Neural crest cell (in vitro differentiated cells): ENCODE measurements at regions not wholly inside any gene's neighbourhood (a gene's known extent, or its start where the extent isn't known, plus 50 kb on each side); places are given as distances from the start of the nearest gene placed in this dataset.

Experiments used
- DNase-seq: peaks from one replicate; pipeline ENCODE4 v3.0.0; 2021; ENCODE audit warnings: low read depth, mixed read lengths, low spot score
- H3K27ac Mint-ChIP-seq: one replicate; pipeline ENCODE4 v1.8.0; 2021; ENCODE audit warnings: mild to moderate bottlenecking, mixed read lengths; ENCODE audit not compliant: unreplicated experiment
- H3K27me3 Mint-ChIP-seq: 2 replicates; pipeline ENCODE4 v1.8.0; 2021; ENCODE audit warnings: low read depth, mild to moderate bottlenecking, mixed read lengths
- H3K36me3 Mint-ChIP-seq: 2 replicates; pipeline ENCODE4 v1.8.0; 2021; ENCODE audit warnings: low read depth, mild to moderate bottlenecking, mixed read lengths
- H3K4me1 Mint-ChIP-seq: 2 replicates; pipeline ENCODE4 v1.8.0; 2021; ENCODE audit warnings: mixed read lengths
- H3K4me3 Mint-ChIP-seq: one replicate; pipeline ENCODE4 v1.8.0; 2021; ENCODE audit warnings: mild to moderate bottlenecking, mixed read lengths
- H3K9me3 Mint-ChIP-seq: 2 replicates; pipeline ENCODE4 v1.8.0; 2021; ENCODE audit warnings: mixed read lengths
- TF ChIP-seq, protein P1 (sequence below): fragments of 200-600 bp; sonication (generic); conservative IDR thresholded peaks from 2 replicates; pipeline ENCODE4 v1.5.0; 2021; ENCODE audit warnings: antibody characterized with exemption, mild to moderate bottlenecking

DNA sequence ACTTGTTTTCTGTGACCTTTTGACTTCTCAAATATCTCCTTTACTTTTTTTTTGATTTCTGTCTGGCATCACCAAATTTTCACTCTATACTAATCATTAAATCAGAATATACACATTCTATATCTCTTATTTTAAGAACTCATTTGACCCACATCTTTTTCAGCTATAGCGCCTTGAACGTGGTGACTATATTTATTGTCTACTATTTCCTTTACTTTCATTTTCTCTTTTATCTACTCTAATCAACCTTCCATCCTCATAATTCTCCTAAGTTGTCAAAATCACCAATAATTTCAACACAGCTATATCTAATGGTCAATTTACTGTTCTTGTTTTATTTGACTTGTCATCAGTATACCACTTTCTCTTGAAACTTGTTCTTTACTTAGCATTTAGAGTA is 119.0 kb upstream of the CBLB start:
- H3K4me3 Mint-ChIP-seq, result no peak overlapping the region
- H3K27me3 Mint-ChIP-seq, result no peaks in the 10 kb centered on the region
- H3K36me3 Mint-ChIP-seq, result peaks cover 2% of the 10 kb centered on the region
- TF ChIP-seq, protein P1, sequence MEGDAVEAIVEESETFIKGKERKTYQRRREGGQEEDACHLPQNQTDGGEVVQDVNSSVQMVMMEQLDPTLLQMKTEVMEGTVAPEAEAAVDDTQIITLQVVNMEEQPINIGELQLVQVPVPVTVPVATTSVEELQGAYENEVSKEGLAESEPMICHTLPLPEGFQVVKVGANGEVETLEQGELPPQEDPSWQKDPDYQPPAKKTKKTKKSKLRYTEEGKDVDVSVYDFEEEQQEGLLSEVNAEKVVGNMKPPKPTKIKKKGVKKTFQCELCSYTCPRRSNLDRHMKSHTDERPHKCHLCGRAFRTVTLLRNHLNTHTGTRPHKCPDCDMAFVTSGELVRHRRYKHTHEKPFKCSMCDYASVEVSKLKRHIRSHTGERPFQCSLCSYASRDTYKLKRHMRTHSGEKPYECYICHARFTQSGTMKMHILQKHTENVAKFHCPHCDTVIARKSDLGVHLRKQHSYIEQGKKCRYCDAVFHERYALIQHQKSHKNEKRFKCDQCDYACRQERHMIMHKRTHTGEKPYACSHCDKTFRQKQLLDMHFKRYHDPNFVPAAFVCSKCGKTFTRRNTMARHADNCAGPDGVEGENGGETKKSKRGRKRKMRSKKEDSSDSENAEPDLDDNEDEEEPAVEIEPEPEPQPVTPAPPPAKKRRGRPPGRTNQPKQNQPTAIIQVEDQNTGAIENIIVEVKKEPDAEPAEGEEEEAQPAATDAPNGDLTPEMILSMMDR, result no peak
- no peaks in the 10 kb centered on the region for H3K4me1 Mint-ChIP-seq
- DNase-seq, result no peak
- H3K9me3 Mint-ChIP-seq, result peaks cover 16% of the 10 kb centered on the region
- H3K27ac Mint-ChIP-seq, result no peak overlapping the region

DNA sequence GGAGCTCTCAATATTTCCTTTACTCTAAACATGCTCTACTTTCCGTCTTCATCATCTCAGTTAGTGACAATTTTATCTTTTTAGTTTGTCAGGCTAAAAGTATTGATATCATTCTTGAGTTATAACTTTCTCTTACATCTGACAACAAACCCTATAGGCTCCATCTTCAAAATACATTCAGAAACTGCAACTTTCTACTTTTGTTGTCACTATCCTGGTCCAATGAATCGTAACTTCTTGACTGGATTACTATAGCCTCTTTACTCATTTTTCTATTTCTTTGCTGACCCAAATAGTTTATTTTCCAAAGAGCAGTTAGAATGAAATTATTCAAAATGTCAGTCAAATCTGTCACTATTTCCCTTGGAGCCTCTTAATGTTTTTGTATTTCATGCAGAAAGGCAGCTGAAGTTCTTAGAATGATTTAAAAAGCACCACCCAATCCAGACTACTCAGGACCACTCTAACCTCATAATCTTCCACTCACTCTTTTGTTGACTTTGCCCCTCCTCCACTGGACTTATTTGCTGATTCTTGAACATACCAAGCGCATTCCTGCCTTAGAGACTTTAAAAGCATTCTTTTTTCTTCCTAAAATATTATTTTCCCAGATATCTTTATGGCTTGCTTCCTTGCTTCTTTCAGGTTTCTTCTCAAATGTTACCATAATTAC is 119.9 kb upstream of the CBLB start:
- H3K36me3 Mint-ChIP-seq, result no peaks in the 10 kb centered on the region
- no peak overlapping the region for H3K27ac Mint-ChIP-seq

DNA sequence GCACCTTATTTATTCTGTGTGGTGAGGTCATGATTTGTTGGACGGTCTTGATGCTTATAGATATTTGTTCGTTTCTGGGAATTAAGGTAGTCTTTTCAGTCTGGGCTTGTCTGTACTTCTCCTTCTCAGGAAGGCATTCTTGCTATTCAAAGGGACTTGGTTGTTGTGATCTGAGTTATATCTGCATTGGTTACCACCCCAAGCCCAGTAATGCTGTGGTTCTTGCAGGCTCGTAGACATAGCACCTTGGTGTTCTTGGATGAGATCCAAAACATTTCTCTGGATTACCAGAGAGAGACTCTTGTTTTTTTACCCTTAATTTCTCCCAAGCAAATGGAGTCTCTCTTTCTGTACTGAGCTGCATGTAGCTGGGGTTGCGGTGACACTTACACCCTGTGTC is 128.0 kb upstream of the CBLB start:
- DNase-seq, result no peak
- TF ChIP-seq, protein P1, result no peak
- Mint-ChIP-seq H3K36me3 (no peaks in the 10 kb centered on the region), H3K4me3 (no peak overlapping the region), H3K27ac (no peak overlapping the region), H3K4me1 (no peaks in the 10 kb centered on the region), H3K27me3 (no peaks in the 10 kb centered on the region), H3K9me3 (peaks cover 21% of the 10 kb centered on the region)

More for the DNA sequence above, 119.9 kb upstream of the CBLB start:
- TF ChIP-seq, protein P1, result no peak
- no peak overlapping the region for H3K4me3 Mint-ChIP-seq
- no peaks in the 10 kb centered on the region for H3K4me1 Mint-ChIP-seq
- no peaks in the 10 kb centered on the region for H3K27me3 Mint-ChIP-seq
- DNase-seq, result no peak
- H3K9me3 Mint-ChIP-seq, result peaks cover 14% of the 10 kb centered on the region

DNA sequence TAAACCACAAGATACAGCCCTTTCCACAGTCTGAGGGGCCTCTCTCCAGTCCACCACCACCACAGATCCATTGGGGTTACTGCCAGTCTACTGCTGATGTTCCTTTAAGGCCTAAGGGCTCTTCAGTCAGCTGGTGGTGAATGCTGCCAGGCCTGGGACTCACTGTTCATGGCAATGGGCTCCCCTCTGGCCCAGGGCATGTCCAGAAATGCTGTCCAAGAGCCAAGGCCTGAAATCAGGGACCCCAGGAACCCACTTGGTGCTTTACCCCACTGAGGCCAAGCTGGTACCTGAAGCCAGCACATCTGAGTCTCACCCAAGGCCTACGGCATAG is 128.6 kb upstream of the CBLB start:
- no peak for DNase-seq
- Mint-ChIP-seq H3K27me3 (no peaks in the 10 kb centered on the region), H3K9me3 (peaks cover 21% of the 10 kb centered on the region), H3K27ac (no peak overlapping the region), H3K4me3 (no peak overlapping the region), H3K36me3 (no peaks in the 10 kb centered on the region), H3K4me1 (no peaks in the 10 kb centered on the region)
- TF ChIP-seq, protein P1, result no peak

DNA sequence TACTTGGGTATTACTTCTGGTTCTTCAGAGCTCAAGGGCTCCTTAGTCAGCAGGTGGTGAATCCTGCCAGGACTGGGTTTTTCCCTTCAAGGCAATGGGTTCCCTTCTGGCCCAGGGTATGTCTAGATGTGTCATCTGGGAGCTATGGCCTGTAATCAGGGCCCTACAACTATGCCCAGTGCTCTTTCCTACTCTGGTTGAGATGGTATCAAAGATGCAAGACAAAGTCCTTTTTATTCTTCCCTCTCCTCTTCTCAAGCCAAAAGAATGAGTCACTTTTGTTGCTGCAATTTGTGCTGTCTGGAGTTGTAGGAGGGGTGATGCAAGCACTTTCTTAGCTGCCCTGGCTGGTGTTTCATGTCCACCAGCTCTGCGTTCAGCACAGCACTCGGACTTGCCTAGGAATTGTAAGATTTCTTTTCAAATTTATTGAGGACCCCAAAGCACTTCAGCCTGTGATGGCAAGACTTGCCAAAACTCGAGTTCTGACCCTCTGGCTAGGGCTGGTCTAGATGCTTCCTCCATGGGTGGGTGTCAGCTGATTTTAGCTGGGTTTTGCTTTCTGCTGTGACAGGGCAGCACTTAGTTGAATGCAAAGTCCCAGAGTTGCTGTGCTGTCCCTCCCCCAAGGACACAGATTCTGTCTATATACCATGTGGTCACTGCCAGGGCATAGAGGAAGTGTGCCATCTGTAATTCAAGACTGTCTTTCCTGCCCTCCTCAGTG is 129.2 kb upstream of the CBLB start:
- no peak overlapping the region for H3K4me3 Mint-ChIP-seq
- H3K9me3 Mint-ChIP-seq, result peaks cover 21% of the 10 kb centered on the region
- H3K27ac Mint-ChIP-seq, result no peak overlapping the region
- TF ChIP-seq, protein P1, result no peak
- H3K27me3 Mint-ChIP-seq, result no peaks in the 10 kb centered on the region
- H3K4me1 Mint-ChIP-seq, result no peaks in the 10 kb centered on the region
- no peak for DNase-seq
- H3K36me3 Mint-ChIP-seq, result no peaks in the 10 kb centered on the region
